H1 (cell line): ENCODE measurements at regions not wholly inside any gene's neighbourhood (a gene's known extent, or its start where the extent isn't known, plus 50 kb on each side); places are given as distances from the start of the nearest gene placed in this dataset.

Experiments used
- CTCF ChIP-seq, 3 experiments: IDR thresholded peaks; 1 replicate in 2 of 3; 2 replicates in 1 of 3; pipeline versions ENCODE4 v1.5.1 to v1.6.1; 2011; ENCODE audit warnings: low read length in 3 of 3, mild to moderate bottlenecking in 3 of 3, inconsistent platforms in 2 of 3, low read depth in 1 of 3, moderate library complexity in 1 of 3; ENCODE audit not compliant: insufficient read depth in 1 of 3; ENCODE audit errors: control extremely low read depth in 1 of 3
- MAFK ChIP-seq: IDR thresholded peaks from 2 replicates; pipeline ENCODE4 v1.6.1; 2012; ENCODE audit warnings: low read depth, mild to moderate bottlenecking, improper control_type of control experiment, low read length
- RAD21 ChIP-seq, 2 experiments: IDR thresholded peaks in 1 of 2; conservative IDR thresholded peaks in 1 of 2; 2 replicates each; pipeline ENCODE4 v1.6.1; 2011; ENCODE audit warnings: low read depth in 2 of 2, low read length in 2 of 2, improper control_type of control experiment in 1 of 2, inconsistent platforms in 1 of 2, mild to moderate bottlenecking in 1 of 2, moderate library complexity in 1 of 2

- TF ChIP-seq CTCF (IDR thresholded peaks at IDR 0.05; ENCODE audit: control extremely low read depth in 1 of 3, insufficient read depth in 1 of 3, low read depth in 1 of 3, low read length in 3 of 3) (no peak), RAD21 (IDR thresholded peaks at IDR 0.05 in 1 of 2, conservative IDR thresholded peaks at IDR 0.05 in 1 of 2; ENCODE audit: low read depth in 2 of 2, low read length in 2 of 2) (no peak), MAFK (no peak)
Measured at GRCh38 chr1:24990136-24990535, 60.1 kb upstream of the RUNX3 start.
